ENCODE measurements at regions not wholly inside any gene's neighbourhood (a gene's known extent, or its start where the extent isn't known, plus 50 kb on each side); places are given as distances from the start of the nearest gene placed in this dataset.

- no peak for TF ChIP-seq MAFF (IDR thresholded peaks at IDR 0.05; ENCODE audit: low read depth, low read length)
- TF ChIP-seq TBL1XR1 (IDR thresholded peaks at IDR 0.05; ENCODE audit: borderline replicate concordance, low read length, partially characterized antibody): no peak
- no peak for TF ChIP-seq SMC3 (IDR thresholded peaks at IDR 0.05; ENCODE audit: low read length)
- TF ChIP-seq ZNF274 (CRISPR knock-in tag; IDR thresholded peaks at IDR 0.05): no peak
- no peak for TF ChIP-seq KLF15 (CRISPR knock-in tag; IDR thresholded peaks at IDR 0.05; ENCODE audit: borderline replicate concordance)
Measured at GRCh38 chr17:62194401-62194800, 129.3 kb upstream of the MED13 start.

Data from HepG2 (cell line).